Fibroblast of skin of right biceps (primary cell): ENCODE measurements at regions not wholly inside any gene's neighbourhood (a gene's known extent, or its start where the extent isn't known, plus 50 kb on each side); places are given as distances from the start of the nearest gene placed in this dataset.
"Not testable (repeated sequence)": the region's sequence is repeated elsewhere in the genome, so short reads cannot be mapped to it uniquely, and the experiment has no call there.

Experiments used
- DNase-seq: peaks from one replicate; pipeline ENCODE4 v3.0.0-alpha.2; 2013

DNA sequence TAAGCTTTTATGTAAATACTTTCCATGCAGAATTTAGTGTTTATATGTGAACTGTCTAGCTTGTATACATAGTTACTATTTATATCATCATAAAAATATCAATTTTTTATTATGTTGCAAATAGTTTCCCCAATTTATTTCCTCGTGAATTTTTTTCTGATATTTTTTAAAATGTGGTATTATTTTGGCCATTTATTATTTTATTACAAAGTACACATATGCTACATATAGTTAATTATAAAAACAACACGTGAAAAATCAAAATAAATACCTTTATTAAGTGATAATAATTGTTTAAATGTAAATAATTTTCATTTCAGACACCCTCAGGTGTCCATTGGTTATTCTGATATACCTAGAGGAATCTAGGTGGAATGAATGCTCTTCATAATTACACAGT, 1394.9 kb upstream of the PRR20A start:
- DNase-seq: no peak

DNA sequence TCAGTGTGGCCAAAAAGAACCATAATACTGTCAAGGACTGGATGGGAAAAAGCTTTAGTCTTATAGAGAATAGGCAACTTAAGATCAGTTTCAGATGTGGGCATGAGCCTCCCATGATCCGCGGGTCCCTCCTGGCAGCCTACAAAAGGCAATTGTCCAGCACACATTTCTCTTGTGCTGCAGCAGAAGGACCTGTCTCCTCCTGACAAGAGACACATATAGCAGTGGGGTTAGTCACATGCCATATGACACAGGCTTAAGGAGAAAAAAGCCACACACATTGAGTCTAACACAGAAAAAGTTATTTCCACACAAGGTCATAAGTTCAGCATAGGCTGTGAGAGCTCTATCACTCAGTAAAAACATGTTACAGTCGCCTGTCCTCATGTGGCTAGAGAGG, 1378.7 kb upstream of the PRR20A start:
- no peak for DNase-seq

DNA sequence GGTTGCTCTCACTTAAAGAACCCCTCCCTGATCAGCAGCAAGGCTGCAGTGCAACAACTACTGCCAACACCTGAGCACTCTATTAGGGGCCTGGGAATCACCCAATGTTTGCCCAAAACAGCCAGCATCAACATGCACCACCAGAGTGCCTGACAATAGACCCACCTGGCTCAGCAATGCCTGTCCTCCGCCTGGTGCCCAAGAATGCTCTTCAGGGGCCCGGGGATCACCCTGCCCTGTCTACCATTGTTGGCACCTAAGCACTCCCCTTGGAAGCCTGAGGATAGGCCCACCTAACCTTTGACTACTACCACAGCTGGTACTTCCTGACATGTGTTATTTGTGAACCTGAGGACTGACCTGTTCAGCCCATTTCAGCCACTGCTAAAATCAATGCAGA, 1363.1 kb upstream of the PRR20A start:
- DNase-seq: no peak

DNA sequence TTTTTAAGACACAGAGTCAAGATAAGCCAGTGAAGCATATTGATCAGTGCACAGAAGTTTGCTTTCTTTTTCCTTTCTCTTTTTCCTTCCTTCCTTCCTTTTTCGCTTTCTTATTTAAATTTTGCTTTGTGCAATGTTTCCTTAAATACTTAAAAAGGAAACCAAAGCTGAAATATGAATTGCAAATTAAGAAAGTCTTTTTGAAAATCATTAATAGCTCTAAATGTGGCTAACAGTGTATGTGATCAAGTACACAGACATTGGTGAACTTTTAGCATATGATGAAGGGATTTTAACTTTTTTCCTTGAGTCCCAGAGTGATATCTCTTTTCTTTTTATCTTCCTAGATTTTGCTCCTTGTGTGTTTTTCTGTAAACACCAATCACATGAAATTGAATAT, 1356.9 kb upstream of the PRR20A start:
- DNase-seq: no peak

DNA sequence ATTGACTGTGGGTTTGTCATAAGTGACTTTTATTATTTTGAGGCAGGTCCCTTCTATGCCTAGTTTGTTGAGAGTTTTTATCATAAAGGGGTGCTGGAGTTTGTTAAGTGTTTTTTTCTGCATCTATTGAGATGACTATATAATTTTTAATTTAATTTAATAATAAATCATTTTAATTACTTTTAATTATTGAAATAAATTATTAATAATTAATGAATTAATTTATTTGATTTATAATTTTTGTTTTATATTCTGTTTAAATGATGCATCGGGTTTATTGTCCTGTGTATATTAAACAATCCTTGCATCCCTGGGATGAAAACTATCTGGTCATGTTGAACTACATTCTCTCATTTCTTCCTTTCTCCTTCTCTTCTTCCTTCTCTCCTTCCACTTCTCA, 1352.2 kb upstream of the PRR20A start:
- no peak for DNase-seq

DNA sequence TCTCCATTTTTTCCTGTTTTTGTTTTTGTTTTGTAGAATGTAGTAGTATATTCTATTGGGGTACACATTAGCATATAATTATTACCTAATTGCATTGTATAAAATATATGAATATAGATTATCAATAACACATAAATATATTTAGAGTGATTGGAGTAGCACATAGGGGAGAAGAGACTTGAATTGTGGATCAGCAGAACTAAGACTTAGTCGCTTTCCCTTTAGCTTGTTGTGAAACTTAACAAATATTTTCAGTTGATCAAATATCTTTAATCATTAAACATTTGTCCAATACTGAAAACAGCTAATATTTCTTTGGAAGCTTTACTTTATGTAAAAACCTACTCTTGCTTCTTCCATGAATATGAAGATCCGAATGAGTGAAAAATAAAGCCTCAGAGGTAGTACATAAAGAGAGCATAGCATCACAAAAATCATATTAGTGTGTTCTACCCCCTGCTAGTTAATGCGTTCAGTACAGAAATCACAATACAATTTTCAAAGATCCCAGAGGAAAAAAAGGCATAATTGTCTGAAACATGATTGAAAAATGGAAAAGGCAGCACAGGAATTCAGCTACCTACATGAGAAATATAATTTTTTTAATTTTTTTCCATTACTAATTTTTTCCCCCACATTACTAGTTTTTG, 1348.0 kb upstream of the PRR20A start:
- DNase-seq: no peak

DNA sequence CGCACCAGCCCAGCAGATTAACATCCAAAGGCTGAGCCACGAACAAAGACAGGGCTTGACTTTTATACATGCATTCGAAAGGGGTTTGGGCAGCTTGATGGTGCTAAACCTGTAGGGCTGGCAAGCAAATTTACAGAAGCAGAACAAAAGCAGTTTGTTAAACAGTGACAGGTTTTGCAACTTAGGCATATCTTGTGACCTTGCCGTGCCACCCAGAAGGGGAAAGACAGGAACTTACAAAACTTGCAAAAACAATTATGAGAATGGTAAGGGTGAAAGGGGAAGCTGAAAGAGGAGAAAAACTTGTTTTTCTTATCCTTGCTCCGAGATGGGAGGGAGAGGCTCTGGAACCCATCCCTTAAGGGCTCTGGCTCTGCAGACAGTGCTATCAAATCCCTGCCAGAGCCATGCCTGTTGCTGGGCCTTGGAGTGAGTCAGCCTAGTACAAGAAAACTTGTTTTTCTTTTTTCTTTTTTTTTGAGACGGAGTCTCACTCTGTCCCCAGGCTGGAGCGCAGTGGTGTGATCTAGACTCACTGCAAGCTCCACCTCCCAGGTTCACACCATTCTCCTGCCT, 1325.2 kb upstream of the PRR20A start:
- DNase-seq: no peak

DNA sequence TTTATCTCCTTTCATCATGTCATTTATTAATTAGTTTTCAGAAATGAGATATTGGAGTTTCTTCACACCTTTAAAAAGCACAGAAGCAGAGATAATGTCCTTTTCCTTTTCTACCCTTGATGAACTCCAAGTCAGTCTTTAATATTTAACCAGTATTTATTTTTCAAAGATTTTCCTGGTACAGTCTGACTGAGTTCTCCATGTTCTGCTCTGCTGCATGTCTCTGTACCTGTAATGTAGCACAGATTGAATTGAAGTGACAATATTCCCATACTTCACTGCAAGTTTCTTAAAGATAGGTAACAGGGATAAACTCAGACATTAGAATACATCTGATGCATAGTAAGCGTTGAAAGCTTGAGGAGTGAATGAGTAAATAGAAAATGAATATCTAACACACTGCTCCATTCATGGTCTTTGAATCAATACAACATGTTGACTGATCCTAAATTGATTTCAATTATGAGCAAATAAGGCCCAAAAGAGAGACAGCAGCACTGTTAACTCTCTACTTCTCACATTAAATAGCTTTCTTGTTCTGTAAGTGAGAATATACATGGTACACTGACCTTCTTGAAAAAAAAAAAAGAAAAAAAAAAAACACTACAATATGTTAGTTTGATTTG, 1323.6 kb upstream of the PRR20A start:
- DNase-seq: no peak

DNA sequence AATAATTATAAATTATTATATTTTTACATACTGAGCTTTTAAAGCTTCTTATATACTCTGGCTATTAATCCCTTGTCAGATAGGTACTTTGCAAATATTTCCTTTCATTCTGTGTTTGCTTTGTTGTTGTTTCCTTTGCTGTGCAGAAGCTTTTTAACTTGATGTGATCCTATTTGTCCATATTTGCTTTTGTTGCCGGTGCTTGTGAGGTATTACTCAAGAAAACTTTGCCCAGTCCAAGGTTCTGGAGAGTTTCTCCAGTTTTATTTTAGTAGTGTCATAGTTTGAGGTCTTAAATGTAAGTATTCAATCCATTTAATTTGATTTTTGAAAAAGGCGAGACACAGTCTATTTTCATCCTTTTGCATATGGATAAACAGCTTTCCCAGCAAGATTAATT, 1319.9 kb upstream of the PRR20A start:
- no peak for DNase-seq

DNA sequence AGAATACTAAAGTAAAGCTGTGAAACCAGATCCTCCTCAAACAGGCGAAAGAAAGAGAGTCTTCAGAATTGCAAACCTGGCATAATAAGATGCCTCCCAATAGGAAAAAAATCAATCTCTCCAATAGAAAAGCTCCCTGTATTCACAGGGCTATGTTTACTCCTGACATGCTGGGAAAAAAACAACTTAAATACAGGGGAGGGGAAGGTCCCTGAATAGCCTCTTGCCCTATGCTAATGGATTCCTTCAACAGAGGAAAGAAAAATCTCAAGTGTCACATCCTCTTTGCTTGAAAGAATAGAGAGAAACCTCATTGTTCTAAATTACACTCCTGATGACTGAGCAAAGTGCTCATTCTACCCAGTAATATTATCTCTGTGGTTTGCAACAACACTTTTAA, 1271.1 kb upstream of the PRR20A start:
- no peak for DNase-seq

DNA sequence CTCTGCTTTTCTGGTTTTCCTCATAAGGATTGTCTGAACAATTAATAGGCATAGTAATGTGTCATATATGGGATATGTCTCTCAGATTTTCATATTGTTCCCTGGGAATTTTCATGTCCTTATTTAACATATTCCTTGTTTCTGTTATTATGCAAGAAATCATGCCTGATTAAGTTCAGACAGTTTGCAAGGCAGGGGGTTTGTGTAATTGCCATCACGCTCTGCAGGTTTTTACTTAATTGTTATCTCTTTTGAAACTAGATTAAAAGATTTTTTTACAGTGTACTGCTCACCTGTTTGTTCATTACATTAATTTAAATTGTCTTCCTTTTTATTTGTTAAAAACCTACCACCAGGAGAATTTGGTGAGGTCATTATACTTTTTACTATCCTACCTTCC, 1253.2 kb upstream of the PRR20A start:
- no peak for DNase-seq

DNA sequence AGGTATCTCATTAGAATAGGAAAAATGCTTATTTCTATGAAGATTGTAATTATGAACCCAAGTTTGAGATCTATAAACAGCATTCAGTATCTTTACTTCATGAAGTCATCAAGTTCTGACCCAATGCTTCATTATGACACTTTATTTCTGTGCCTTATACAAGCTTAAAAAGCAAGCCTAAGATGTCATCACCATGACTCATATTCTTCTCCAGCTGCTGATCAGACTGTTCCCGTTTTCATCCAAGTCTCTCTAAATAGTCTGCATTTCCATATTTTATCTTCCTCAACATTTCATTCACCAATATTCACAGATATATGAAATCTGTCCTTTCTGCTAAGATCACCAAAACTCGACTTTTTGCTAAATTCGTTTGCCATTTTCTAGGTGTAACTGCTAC, 1247.2 kb upstream of the PRR20A start:
- DNase-seq: no peak

DNA sequence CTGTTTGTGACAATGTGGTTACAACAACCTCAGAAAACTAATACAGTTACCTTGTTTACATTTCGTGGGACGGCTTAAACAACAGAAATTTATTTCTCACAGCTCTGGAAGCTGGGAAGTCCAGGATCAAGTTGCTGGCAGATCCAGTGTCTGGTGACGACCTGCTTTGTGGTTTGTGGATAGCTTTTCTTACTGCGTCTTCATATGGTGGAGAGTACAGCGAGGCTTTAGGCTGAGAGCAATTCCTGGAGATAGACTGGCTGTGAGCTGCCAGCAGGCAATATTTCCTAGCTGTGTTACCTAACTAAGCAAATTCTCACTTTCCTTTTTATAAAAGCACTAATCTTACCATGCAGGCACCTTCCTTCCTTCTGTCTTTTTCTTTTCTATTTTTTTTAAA, 1203.5 kb upstream of the PRR20A start:
- DNase-seq: no peak

DNA sequence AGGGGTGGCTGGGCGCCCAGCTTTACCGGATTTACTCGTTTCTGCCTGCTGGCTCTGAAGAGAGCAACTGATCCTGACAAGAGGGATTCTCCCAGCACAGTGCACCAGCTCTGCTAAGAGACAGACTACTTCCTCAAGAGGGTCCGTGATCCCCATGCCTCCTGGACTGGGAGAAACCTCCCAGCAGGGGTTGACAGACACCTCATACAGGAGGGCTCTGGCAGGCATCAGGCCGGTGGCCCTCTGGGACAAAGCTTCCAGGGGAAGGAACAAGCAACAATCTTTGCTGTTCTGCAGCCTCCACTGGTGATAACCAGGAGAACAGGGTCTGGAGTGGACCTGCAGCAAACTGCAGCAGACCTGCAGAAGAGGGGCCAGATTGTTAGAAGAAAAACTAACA, 1192.5 kb upstream of the PRR20A start:
- no peak for DNase-seq

DNA sequence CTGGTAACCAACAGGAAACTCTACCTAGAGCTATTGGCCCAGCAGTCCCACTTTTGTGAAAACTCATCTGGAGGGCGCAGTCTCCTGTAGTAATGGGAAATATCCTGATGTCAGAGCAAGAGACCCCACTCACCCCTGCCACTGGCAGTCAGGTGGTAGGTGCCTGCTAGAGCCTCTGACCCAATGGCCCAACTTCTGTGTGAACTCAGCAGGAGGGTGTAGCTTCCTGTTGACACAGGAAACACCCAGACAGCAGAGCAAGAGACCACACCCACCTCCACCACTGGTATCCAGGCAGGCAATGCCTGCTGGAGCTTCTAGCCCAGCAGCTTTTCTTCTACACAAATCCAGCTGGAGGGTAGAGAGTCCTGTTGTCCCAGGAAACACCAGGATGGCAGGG, 1176.8 kb upstream of the PRR20A start:
- DNase-seq: no peak

DNA sequence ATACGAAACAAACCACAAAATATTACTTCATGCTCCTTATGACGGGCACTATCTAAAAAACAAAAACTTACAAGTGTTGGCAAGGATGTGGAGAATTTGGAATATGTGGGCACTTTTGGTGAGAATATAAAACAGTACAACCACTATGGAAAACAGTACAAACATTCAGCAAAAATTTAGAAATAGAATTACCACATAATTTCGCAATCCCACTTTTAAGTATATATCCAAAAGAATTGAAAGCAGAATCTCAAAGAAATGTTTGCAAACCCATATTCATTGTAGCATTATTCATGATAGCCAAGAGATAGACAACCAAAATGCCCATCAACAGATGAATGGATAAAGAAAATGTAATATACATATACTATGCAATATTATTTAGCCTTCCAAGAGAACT, 1173.7 kb upstream of the PRR20A start:
- no peak for DNase-seq

DNA sequence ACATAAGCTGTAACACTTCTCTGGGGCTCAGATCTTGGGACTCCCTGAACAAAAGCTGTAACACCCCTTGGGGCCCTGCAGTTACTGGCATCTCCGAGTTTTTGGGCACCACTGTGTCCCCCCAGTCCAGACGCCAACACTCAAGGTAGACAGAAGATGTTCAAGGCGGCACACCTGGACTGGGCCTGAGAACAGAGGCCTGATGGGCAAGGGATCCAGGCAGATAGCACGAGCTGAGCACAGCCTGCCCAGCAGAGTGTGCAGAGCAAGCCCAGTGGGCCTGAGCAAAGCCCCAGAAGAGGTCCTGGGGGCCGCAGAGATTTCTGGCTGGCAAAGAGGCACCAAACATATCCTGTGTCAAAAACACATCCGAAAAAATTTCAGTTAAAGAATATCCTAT, 1163.3 kb upstream of the PRR20A start:
- DNase-seq: no peak

DNA sequence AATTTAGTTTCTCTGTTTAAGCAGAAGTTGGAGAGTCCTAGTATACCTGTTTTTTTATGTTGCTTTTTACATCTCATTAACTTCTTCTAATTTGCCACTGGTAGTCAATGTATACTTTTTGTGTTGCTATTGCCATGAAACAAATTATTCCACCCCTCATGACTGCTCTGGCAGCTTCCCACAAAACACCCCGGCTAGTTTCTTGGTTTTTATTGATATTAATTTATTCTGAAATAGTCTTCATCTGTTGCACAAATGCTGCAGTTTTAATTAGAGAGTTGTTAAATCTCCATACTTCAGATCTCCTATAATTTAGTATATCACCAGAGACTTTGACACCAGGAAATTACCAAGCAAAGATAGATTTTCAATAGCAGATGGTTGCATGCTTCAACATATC, 1159.3 kb upstream of the PRR20A start:
- DNase-seq: no peak

DNA sequence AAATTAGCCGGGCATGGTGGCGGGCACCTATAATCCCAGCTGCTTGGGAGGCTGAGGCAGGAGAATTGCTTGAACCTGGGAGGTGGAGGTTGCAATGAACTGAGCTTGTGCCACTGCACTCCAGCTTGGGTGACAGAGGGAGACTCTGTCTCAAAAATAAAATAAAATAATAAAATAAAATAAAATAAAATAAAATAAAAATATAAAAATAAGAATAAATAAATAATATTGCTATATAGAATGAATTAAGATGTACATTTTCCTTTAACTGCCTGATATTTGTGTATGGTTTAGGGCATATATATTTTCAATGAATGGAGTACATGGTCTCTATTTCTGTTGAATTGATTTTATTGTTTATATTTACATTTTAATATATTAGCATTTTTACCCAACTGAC, 1156.7 kb upstream of the PRR20A start:
- DNase-seq: not testable (repeated sequence)

DNA sequence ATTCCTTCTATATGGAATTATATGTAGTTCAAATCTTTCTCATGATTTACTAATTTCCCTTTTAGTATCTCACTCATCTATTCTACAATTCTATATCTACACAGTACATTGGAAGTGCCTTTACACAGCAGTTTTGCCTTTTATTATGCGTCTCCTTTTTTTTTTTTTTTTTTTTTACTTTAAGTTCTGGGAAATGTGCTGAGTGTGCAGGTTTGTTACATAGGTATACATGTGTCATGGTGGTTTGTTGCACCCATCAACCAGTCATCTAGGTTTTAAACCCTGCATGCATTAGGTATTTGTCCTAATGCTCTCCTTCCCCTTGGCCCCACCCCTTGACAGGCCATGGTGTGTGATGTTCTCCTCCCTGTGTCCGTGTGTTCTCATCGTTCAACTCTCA, 1150.1 kb upstream of the PRR20A start:
- no peak for DNase-seq

DNA sequence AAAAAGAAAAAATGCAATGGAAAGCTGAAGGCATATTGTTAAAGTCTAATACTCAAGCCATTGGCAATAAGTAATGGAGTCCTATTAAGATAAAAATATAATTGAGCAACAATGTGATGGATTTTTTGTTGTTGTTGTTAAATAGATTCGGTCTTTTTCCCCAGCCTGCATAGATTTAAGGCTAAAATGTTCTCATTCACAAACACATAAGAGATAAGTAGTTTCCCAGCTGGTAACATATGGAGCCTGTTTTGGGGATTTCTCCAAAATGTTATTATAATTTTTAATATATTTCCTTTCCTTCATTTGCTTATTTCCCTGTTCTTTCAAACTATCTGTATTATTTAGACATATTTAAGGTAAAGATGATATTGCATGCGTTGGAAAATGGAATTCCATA, 1149.1 kb upstream of the PRR20A start:
- no peak for DNase-seq

DNA sequence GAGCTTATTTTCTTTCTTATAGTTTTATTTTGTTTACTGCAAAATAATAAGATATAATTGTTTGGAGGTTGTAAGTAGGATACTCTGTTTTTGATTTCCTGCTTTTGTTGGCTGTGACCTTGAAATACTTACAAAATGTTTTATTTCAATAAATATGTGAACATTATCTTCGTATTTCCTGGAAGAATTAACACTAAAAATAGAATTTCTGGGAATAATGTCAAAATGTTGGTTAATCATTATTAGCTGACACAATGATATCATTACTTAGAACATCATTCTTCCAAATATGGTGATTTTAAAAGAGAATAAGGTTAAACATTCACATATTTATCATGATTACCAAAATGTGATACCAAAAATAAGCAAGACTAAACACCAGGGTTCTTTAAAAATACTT, 1148.6 kb upstream of the PRR20A start:
- DNase-seq: no peak

DNA sequence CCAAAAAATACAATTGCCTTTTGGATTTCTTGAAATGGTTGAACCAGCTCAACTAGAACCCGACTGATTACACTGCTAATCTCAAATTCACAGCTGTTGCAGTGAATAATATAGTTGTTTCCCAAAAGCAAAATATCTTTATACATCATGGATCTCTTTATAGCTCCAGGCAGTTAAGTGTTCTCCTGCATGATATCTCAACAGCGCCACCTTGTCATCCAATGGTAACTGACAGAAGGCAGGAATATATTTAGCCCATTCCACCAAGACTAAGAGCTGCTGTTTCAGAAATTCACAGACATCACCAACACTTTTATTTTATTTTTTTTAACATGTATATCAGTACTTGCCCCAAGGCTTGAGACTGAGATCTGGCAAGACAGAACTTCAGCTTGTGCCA, 1141.0 kb upstream of the PRR20A start:
- no peak for DNase-seq

DNA sequence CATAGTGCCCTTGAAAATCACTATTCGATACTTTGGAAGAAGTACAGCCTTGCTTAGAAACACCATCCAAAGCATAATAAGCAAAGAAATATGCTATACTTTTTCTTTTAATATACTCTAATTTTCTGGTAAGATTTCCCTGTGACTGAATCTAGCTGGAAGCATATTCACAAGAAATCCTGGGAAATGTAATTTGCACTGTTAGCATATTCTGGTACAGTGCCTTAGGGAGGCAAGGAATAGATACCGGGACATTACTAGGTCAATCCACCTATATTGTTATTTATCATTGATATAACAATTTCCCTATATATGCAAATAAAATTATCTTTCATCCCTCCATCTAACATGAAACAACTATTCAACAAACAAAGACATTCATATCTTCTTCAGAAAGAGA, 1131.3 kb upstream of the PRR20A start:
- DNase-seq: no peak

DNA sequence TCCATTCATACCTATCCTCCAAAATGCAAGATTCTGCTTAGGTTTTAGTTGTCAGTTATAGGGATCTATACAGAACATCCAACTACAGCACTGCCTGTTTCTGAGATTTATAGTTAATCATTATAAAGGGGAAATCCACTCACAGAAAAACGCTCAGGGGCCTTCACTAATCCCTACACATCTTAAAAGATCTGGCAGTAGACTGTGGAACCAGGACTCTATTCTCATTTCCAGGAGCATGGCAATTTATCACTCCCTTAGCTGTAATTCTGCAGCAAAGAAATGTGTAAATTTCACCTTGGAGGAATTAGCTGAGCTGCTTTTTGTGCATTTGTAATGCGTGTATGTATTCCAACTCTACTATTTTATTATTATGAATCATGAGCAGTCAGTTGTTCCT, 1128.1 kb upstream of the PRR20A start:
- no peak for DNase-seq
